ENCODE measurements at regions not wholly inside any gene's neighbourhood (a gene's known extent, or its start where the extent isn't known, plus 50 kb on each side); places are given as distances from the start of the nearest gene placed in this dataset.
"Not testable (repeated sequence)": the region's sequence is repeated elsewhere in the genome, so short reads cannot be mapped to it uniquely, and the experiment has no call there.

DNA sequence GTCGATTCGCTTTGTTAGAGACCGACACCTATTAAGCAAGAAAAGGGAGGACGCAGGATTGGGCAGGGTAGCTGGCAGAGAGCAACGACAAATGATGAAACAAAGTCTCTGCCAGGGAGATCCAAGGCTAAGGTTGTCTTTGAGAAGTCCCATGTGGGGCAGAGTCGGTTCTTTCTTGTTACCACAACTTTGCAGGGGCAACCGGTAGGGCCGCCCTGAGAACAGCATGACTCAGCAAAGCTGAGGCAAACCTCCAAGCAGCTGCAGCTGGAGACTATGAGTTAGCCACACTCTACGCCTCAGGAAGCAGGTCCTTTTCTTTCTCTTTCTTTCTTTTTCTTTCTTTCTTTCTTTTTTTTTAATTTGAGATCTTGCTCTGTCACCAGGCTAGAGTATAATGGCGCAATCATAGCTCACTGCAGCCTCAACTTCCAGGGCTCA is 452.3 kb upstream of the ID2 start:
- no peak for DNase-seq (ENCODE audit: low spot score)

DNA sequence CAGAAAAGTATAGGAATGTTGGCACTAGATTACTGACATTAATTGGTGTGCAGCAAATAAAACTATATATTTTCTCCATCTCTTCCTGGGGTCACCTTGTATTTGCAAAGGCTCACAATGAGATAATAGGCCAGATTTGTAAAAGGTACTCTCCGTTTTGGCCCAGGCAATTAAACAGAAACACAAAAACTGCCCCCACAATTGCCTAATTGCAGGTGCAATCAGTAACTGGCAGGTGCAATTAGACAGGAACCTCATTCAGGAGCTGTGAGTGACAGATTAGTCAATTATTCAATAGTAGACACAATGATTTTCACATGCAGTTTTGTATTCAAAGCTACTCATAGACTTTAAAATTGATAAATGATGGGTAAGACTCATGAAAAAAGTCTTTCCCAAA is 451.4 kb upstream of the ID2 start:
- no peak for DNase-seq (ENCODE audit: low spot score)

- DNase-seq (ENCODE audit: low spot score), result no peak
These were observed 450.0 kb upstream of the ID2 start for GRCh38 chr2:8231902-8232301.

DNA sequence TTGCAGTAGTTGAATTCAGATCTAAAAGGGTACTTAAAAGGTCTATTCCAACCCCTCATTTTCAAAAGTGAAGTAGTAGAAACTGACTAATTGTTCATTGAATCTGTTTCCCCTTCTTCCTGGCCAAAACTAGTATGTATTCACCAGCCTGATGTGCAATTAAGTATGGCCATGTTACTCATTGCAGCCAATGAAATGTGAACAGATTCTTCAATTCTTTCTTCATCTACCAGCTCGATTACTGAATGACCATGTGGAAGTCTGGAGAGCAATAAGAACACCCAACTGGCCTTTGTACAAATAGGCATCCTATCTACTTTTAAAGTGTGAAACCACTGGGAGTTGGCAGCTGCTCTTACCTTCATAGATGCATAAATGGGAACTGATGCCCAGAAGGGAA is 449.0 kb upstream of the ID2 start:
- no peak for DNase-seq (ENCODE audit: low spot score)

DNA sequence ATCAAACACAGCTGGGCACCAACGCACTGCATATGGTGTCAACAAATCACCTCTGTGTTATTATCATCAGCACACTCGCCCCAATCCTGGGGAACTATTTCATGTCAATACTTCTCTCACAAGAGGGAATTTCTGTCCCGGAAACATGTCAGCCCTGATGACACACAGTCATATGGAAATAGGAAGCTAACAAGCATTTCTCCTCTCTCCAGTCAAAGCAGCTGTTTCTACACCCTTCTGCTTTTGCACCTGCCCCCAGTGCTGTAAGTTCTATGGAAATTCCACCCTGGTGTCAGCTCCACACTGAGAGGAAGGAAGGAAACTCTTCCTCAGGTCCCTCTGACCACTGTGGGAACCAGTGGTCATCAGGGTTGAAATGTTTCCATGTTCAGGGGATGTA is 447.6 kb upstream of the ID2 start:
- DNase-seq (ENCODE audit: low spot score), result no peak

DNA sequence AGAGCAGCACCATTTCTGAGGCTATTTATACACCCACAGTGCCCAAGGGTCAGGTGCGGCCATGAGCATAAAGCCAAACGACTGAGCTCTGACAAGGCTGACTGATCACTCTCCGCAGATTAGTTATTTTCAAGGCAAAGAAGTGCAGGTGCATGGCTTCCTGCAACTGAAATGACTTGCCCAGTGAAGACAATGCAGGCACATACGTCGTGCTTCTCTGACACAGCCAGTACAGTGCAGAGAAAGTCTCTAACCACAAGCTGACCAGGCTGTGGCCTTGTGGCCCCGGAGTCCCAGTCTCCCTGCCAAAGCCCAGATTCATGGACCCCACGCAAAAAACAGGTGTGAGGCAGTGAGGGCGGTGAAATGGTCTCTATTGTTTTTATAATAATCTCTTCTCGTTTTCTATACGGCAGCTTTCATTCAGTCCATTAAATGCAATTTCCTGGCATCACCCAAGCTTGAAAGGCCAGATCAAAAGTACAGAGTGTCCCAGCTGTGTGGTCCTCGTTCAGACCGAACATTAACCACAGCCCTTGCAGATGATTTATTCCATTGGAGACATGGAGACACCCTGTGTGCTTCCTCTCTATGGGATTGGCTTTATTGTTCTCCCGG is 447.0 kb upstream of the ID2 start:
- DNase-seq (ENCODE audit: low spot score), result no peak

DNA sequence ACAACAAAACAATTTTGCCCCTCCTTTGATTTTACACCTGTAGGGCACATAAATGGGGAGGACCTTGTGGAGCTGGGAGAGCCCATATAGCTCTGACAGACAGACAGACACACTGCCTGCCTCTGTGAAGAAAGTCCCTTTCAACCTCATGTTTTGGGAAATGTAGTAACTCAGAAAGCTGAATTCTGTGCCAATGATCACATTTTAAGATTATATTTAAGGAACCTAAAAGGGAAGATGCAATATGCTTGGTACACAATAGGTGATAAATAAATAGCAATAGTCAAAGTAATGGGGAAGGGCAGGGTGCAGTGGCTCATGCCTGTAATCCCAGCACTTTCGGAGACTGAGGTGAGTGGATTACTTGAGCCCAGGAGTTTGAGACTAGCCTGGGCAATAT is 446.4 kb upstream of the ID2 start:
- DNase-seq (ENCODE audit: low spot score), result no peak

DNA sequence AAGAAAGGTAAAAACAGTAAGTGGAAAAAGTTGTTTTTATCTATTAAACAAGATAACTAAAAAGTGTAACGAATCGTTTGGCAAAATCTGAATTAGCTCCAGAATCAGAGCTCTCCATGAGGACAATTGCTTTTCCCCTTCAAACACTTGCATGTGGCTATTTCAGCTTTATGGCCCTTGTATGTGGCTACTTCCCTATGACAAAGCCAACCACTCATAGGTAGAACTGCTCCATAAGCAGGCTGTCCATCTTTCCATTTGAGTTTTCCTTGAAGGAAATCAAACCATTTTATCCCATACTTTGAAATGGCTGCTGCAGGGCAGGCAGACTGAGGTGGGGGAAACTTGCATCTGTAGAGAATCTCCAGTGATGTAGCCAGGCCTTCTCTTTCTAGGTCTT is 445.5 kb upstream of the ID2 start:
- DNase-seq (ENCODE audit: low spot score), result no peak

DNA sequence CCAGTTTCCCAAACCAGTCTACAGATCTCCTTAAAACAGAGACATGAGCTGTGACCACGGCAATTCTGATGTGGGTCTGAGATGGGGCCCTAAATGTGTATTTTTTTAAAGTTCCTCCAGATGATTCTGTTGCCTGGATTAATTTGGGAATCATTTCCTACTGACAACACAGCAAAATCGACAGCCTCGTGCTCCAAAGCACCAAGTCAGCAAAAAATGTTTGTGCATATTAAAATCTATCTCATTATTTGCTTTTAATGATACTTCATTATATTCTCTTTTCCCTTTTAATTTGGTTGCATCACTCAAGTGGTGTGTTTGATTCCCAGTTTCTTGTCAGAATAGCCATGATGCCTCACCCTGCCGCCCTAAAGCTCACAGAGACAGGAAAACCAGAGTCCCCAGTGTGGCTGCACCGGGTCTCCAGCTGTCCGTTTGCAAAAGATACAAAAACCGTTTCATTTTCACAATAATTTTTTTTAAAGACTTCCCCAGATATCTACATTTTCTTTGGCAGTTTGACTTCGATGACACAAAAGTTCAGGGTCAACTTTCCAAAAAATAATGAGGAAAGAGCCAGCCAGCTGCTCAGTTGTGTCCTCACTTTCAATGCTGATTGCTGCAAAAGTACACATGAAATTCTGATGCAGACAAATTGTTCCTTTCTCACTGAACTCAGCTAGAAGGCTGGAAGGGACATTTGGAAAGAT is 443.2 kb upstream of the ID2 start:
- DNase-seq (ENCODE audit: low spot score), result no peak

DNA sequence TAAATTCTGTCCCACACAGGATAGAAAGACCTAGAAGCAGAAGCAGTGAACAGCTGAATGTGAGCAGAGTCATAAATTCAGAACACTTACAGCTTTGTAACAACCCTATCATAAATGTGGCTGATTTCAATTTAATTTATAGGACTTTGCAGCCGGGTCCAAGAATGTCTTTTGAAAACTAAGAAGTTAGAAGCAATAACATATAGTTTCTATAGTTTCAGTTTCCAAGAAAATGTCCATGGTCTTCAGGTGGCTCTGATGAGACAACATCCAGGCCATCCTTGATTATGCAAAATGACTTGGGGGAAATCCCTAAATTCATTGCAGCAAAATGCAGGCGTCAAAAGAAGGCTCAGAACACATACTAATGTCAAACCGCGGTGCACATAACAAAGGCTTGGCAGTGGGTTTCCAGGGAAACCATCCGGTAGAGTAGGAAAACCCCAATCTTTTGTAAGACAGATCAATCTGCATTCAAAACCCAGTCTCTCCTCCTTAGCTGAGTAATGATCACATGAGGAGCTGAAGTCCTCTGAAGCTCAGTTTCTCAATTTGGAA is 442.2 kb upstream of the ID2 start:
- DNase-seq (ENCODE audit: low spot score), result peak; percentile 41

- DNase-seq (ENCODE audit: low spot score), result no peak
These were observed 440.5 kb upstream of the ID2 start for GRCh38 chr2:8241317-8241716.

DNA sequence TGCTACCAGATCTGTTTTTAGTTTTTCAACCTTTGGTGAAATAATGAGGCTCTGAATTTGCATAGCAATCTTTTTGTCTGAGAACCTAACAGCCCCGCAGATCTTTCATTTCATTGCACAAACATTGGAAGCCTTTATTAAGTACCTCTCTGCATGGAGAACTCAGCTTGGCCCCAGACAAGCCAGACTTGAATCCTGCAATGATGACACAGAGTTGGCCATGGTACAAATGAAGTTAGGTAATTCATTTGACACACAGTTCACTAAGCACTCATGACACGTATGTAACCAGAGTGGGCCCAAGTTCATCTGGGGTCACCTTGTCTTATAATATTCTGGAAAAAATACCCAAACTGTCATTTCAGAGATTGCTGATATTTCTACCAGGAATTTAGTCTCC is 439.1 kb upstream of the ID2 start:
- no peak for DNase-seq (ENCODE audit: low spot score)

DNA sequence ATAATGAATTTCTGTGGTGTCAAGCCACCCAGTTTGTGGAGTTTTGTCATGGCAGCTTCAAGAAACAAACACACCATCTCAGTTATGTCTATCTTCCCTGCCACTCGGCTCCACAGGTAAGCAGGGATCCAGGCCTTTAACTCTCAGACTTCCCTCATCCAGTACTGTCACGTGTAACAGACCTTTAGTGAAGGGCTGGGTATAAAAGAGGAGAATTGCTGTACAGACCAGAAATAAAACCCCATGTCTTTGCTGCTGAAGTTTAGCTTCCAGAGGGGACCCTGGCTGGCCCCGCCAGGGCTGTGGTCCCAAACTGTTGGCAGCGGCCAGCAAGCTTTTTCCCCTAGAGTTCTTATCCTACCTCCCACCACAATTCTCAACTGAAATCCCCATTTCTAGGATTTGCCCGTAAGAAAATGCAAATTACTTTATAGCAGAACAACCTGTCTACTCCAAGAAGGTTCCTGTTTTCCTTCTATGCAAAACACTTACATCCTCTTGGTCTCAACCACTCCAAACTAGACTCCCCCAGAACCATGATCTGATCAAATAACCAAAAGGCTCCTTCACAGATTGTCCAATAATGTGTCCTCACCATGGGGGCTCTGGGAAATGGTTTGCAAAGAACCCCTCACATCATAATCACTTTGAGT is 438.0 kb upstream of the ID2 start:
- DNase-seq (ENCODE audit: low spot score), result no peak

- no peak for DNase-seq (ENCODE audit: low spot score)
These were observed 437.2 kb upstream of the ID2 start for GRCh38 chr2:8244639-8245038.

GRCh38 chr2:8246137-8246536 is 435.7 kb upstream of the ID2 start:
- DNase-seq (ENCODE audit: low spot score), result no peak

GRCh38 chr2:8247905-8248622 is 433.8 kb upstream of the ID2 start:
- no peak for DNase-seq (ENCODE audit: low spot score)

DNA sequence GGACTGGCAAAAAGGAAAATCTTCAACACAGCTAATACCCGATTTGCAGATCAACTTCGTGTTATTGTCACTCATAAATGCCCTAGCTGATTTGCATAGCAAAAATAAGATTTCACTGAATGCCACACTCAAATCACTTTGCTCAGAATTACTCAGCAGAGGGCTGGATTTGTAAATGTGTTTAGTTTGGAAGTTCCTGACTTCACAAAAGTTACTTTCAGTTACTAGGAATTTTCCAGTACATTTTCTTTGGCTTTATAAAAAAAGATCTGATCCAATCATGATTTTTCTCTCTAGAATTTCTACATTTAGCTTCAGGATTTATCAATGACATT is 433.3 kb upstream of the ID2 start:
- DNase-seq (ENCODE audit: low spot score), result no peak

- DNase-seq (ENCODE audit: low spot score), result no peak
These were observed 432.7 kb upstream of the ID2 start for GRCh38 chr2:8249141-8249540.

GRCh38 chr2:8249769-8250168 is 432.1 kb upstream of the ID2 start:
- no peak for DNase-seq (ENCODE audit: low spot score)

DNA sequence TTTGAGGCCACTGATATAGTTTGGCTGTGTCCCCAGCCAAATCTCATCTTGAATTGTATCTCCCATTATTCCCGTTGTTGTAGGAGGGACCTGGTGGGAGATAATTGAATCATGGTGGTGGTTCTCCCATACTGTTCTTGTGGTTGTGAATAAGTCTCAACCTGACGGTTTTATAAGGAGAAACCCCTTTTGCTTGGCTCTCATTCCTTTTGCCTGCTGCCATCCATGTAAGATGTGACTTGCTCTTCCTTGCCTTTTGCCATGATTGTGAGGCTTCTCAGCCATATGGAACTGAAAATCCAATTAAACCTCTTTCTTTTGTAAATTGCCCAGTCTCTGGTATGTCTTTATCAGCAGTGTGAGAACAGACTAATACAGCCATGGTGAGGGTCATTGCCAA is 431.6 kb upstream of the ID2 start:
- DNase-seq (ENCODE audit: low spot score), result not testable (repeated sequence)

- DNase-seq (ENCODE audit: low spot score), result no peak
These were observed 430.6 kb upstream of the ID2 start for GRCh38 chr2:8251291-8251690.

DNA sequence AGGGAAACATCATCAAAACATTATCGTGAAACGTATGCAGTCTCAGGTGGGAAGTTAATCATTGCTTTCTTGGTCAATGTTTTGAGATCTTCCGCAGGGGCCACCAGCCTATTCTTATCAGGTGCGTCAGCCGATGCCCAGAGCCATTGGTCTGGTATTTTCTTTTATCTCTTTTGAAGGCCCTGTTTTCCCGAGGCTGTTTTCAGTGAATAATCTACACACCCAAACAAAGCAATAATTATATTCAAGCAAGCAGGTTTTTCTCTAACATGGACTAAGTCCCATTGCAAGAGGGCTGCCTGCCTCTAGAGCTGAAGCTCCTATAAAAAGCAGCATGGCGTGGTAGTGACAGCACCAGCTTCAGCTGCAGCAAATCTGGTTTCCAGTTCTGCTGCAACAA is 430.0 kb upstream of the ID2 start:
- DNase-seq (ENCODE audit: low spot score), result no peak

Measured in putamen (tissue), 1 donor.